Uterus (tissue), 3 donors: ENCODE measurements at regions not wholly inside any gene's neighbourhood (a gene's known extent, or its start where the extent isn't known, plus 50 kb on each side); places are given as distances from the start of the nearest gene placed in this dataset.

Experiments
- DNase-seq, 2 donors: peaks; one replicate each; pipeline ENCODE4 v3.0.0-alpha.2; 2019 to 2020
- H3K27ac ChIP-seq, 2 donors: fragments of 200-600 bp; sonication (generic); 1 replicate in 1 of 2; 2 replicates in 1 of 2; pipeline ENCODE4 v1.5.1; 2016 to 2018
- H3K27me3 ChIP-seq, 2 donors: fragments of 200-600 bp; sonication (generic); one replicate each; pipeline ENCODE4 v1.5.1; 2018 to 2019; ENCODE audit warnings: control low read depth in 1 of 2
- H3K36me3 ChIP-seq, 2 donors: fragments of 200-600 bp; sonication (generic); one replicate each; pipeline ENCODE4 v1.5.1; 2019; ENCODE audit warnings: control low read depth in 1 of 2
- H3K4me1 ChIP-seq, 2 donors: fragments of 200-600 bp; sonication (generic); one replicate each; pipeline ENCODE4 v1.5.1; 2018 to 2019; ENCODE audit warnings: control low read depth in 1 of 2
- H3K4me3 ChIP-seq, 2 donors: fragments of 200-600 bp; sonication (generic); 1 replicate in 1 of 2; 2 replicates in 1 of 2; pipeline ENCODE4 v1.5.1; 2018 to 2019; ENCODE audit warnings: mild to moderate bottlenecking in 1 of 2
- H3K9me3 ChIP-seq, 2 donors: fragments of 200-600 bp; sonication (generic); one replicate each; pipeline ENCODE4 v1.5.1; 2019; ENCODE audit warnings: control low read depth in 1 of 2
- POLR2A ChIP-seq, 2 donors: fragments of 450-650 bp; IDR thresholded peaks; one replicate each; pipeline ENCODE4 v1.6.1; 2016; ENCODE audit warnings: antibody characterized with exemption in 2 of 2, mild to moderate bottlenecking in 1 of 2, moderate library complexity in 1 of 2
- intact Hi-C: fragments of 100-400 bp; cut with DNase I; formaldehyde crosslinking; loops from one replicate; pipeline ENCODE4 v1.15.1; 2023; ENCODE audit warnings: low total_unique reads
- TF ChIP-seq, protein P1 (sequence below), 4 experiments: fragments of 200-600 bp in 2 of 4; fragments of 450-650 bp in 2 of 4; sonication (generic) in 2 of 4; IDR thresholded peaks; one replicate each; pipeline ENCODE4 v1.5.1; 2016 to 2019; ENCODE audit warnings: antibody characterized with exemption in 4 of 4, mild to moderate bottlenecking in 2 of 4, moderate library complexity in 1 of 4
- donor health status: DM: yes; HTN: yes; CAD: no.

DNA sequence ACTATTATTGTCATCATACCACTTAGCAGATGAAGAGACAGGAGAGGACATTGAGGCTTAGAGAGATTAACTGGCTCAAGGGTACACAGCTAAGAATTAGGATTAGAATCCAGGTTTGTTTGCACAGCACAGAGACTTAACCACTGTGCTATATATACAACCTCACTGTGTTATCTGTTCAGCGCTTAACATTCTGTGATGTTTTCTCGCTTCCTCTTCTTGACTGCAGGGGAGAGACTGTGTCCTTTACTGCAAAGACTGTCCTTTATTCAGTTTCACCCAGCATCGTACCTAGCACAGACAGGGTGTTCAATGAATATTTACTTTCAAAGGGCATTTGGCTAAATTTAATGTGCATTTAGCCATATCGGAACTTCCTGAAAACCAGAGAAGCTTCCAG, 54.9 kb upstream of the PCDH8 start:
- Histone ChIP-seq H3K36me3 (no peaks in the 10 kb centered on the region), H3K4me3 (no peak overlapping the region), H3K27ac (no peak overlapping the region), H3K27me3 (no peaks in the 10 kb centered on the region), H3K9me3 (no peaks in the 10 kb centered on the region), H3K4me1 (no peaks in the 10 kb centered on the region)
- TF ChIP-seq, protein P1, sequence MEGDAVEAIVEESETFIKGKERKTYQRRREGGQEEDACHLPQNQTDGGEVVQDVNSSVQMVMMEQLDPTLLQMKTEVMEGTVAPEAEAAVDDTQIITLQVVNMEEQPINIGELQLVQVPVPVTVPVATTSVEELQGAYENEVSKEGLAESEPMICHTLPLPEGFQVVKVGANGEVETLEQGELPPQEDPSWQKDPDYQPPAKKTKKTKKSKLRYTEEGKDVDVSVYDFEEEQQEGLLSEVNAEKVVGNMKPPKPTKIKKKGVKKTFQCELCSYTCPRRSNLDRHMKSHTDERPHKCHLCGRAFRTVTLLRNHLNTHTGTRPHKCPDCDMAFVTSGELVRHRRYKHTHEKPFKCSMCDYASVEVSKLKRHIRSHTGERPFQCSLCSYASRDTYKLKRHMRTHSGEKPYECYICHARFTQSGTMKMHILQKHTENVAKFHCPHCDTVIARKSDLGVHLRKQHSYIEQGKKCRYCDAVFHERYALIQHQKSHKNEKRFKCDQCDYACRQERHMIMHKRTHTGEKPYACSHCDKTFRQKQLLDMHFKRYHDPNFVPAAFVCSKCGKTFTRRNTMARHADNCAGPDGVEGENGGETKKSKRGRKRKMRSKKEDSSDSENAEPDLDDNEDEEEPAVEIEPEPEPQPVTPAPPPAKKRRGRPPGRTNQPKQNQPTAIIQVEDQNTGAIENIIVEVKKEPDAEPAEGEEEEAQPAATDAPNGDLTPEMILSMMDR (IDR thresholded peaks at IDR 0.05): no peak
- TF ChIP-seq POLR2A (IDR thresholded peaks at IDR 0.05): no peak
- intact Hi-C loops: no loop called here
- DNase-seq: no peak

DNA sequence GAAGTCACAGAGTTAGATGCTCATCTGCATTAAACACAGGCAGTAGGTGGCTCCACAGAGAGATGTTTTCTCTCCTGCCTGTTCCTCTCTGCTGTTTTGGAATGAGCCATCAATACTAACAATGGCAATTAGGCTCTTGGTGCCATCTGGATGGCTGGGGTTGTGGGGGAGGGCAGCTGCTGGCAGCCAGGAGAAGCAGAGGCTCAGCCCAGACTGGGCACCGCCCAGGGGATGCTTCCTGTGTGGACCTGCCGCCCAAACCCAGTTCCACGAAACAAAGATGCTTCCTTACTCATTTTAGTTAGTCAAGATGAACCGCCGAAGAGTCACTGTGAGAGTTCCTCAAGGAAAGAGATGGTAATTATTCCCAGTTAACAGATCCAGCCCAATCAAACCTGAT, 50.8 kb upstream of the PCDH8 start:
- DNase-seq: no peak
- Histone ChIP-seq H3K36me3 (no peaks in the 10 kb centered on the region), H3K4me3 (no peak overlapping the region), H3K9me3 (no peaks in the 10 kb centered on the region), H3K4me1 (no peaks in the 10 kb centered on the region), H3K27ac (no peak overlapping the region), H3K27me3 (no peaks in the 10 kb centered on the region)
- no peak for TF ChIP-seq POLR2A (IDR thresholded peaks at IDR 0.05)
- TF ChIP-seq, protein P1 (IDR thresholded peaks at IDR 0.05): no peak
- intact Hi-C loops: no loop called here
